GM19240 (cell line): ENCODE measurements at regions not wholly inside any gene's neighbourhood (a gene's known extent, or its start where the extent isn't known, plus 50 kb on each side); places are given as distances from the start of the nearest gene placed in this dataset.

Experiments used
- DNase-seq: peaks from one replicate; pipeline ENCODE4 v3.0.0; 2011; ENCODE audit warnings: low spot score; ENCODE audit not compliant: insufficient read length

GRCh38 chr12:41891226-41891625 is 253.4 kb downstream of the GXYLT1 start:
- DNase-seq, result no peak

- no peak for DNase-seq
Observed at GRCh38 chr12:41888285-41888684, 256.4 kb downstream of the GXYLT1 start.

DNA sequence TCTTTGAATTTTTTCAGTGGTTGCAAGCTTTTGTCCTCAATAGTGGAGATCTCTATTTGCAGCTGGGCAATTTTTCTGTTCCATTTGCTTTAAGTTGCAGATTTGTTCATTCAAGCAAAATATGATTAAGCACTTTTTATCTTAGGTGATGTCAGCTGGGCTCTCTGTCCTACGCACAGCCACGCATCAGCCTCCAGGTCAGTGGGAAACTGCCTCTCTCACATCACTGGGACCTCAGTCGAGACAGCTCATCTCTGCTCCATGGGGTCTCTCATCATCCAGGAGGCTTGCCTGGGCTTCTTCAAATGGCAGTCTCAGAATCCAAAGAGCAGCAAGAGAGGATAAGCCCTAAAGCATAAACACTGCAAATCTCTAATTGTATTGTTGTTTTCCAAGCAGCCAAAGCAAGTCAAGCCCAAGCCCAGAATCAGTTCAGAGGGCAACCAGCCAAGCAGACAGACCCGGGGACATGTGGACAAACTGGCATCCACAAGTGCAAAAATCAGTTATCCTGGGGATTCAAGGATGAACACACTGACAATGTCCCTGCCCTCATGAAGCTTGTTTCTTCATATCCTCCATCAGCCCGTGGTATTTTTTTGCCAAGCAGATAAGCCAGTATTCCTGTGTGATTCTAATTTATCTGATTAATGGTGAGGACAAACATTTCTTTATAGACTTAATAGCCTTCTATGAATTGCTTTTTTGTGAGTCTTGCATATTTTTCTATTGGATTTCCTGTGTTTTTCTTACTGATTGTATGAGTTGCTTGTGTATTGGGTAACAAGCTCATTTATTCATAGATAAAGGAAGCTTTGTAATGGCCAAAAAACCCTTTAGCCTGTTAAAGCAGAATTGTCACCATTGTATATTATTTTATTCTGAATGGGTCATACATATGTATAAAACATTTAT is 262.5 kb downstream of the GXYLT1 start:
- DNase-seq, result no peak

- no peak for DNase-seq
Observed at GRCh38 chr12:41869432-41869831, 275.2 kb downstream of the GXYLT1 start.

DNA sequence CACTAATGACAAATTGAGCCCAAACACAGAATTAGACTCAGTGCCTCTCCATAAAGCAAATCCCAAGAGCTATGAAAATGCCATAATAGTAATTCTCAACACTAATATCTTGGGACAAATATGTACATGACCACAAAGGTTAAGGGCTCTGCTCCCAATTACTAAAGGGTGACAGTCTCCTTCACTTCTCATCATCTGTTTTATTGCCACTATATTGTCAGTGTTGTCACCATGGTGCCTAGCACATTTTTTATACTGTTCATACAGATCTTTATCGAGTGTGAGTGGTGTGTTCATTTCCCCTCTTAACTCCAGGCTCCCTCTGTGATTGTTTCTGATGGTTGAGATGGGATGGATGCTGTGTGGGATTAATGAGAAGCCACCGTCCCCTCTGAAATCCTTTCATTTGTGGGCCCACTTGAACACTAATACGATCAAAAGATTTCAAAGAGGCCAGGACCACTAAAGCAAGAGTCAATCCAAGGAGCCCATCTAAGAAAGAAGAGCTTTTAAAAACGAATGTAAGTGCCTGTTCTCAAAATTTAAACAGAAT is 277.7 kb downstream of the GXYLT1 start:
- DNase-seq, result no peak

DNA sequence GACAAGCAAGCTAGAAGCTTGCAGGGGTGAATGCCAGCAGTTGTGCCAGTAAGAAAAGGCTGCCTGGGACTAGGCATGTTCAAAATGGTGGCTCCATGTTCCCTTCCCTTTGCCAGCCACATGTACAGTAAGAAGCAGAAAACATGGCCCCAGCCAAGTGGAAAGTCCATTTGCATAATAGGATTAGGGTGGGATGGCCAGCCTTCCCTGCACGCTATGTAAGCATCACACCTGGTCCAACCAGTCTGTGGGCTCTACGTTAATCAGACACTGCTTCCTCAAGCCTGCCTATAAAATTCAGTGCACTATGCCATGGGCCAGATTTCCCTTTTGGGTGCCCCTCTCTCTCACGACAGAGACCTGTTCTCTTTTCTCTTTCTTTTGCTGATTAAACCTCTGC is 288.4 kb downstream of the GXYLT1 start:
- DNase-seq, result no peak

- no peak for DNase-seq
Observed at GRCh38 chr12:41850046-41850445, 294.6 kb downstream of the GXYLT1 start.

- no peak for DNase-seq
Observed at GRCh38 chr12:41846718-41847117, 298.0 kb downstream of the GXYLT1 start.

DNA sequence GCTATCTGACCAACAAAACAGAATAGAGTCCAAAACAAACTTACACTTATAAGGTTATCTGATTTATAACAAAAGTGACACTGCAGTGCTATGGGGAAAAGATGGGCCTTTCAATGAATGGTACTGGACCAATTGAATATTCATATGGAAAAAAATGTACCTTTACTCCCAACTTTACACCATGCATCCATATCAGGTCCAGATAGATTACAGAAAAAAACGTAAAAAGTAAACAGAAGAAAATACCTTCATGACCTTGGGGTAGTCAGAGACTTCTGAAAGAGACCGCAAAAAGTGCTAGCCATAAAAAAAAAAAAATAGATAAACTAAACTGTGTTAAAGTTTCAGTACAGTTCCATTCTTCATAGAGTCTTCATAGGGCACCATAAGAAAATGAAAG is 308.3 kb downstream of the GXYLT1 start:
- no peak for DNase-seq

GRCh38 chr12:41835556-41835955 is 309.1 kb downstream of the GXYLT1 start:
- no peak for DNase-seq

DNA sequence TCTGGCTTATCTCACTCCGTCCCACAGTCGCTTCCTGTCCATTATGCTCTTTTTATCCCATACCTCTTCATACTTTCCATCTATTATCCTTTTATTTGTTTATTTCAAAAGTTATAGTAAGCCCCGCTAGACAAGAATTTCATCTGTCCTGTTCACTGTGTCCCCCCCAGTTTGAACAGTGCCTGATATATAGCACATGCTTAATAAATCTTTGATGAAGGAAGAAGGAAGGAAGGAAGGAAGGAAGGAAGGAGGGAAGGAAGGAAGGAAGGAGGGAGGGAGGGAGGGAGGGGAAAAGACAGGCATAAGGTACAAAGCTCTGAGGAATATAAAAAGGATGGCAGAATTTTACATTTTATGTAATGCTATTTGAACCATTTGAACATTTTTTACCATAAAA is 324.7 kb downstream of the GXYLT1 start:
- DNase-seq, result no peak

- DNase-seq, result no peak
Observed at GRCh38 chr12:41804026-41804425, 340.6 kb downstream of the GXYLT1 start.

DNA sequence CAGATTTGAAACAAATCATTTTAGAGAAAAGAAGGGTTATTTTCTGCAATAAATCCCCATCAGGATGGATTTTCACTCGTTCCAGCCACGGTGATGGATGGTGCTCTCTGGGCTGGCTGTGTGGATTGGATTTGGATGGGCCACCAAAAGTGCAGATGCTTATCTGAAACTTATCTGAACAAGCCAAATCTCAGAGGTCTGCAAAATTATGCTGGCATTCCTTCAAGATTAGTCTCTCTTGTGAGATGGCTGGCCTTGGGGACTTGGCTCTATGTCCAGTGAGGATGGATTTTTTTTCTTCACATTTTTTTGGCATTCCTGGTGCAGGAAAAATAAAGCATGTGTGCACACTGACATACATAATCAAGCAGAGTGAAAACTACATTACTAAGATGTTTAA is 341.9 kb downstream of the GXYLT1 start:
- DNase-seq, result no peak

GRCh38 chr12:41801261-41801660 is 343.4 kb downstream of the GXYLT1 start:
- DNase-seq, result no peak

DNA sequence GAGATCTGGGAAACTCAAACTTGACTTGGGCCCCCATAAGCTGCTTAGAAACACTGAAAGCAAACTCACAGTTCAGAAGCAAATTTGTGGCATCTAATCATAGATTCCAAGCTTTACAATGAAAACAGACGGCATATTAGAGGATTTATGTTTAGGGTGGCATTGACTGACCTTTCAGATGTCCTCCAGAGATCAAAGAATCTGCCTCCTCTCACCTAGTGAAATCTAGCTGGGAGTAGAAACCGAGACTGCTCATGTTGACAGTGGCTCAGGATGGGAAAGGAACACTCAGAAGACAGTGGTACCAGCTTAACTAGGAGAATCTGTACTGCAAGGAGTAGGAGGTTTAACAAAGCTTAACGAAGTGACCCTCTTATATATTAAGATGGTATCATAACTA is 345.0 kb downstream of the GXYLT1 start:
- no peak for DNase-seq

- no peak for DNase-seq
Observed at GRCh38 chr12:41795910-41796309, 348.8 kb downstream of the GXYLT1 start.

DNA sequence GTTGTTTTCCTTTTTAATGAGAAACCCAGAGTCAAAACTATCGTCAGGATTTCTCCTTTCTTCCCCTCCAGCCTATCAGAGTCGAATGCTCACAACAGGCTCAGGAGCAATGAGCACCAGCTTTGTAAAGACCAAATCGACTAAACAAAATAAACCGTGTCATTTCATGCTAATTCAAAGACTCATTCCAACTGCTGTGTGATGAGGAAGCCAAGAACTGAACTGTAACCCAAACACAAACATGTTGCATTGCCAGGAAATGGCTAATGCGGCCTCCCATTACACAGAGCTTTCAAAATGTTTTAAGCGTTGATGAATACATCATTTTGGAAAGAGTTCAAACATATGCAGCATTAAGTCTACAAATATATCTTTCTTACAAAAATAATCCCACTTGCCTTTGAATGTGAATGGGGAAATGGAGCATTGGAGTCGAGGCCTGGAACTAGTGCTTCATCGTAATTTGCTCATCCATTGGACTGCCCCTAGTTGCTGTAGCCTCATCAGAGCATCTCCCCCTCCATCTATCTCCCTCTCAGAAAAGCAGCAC is 349.5 kb downstream of the GXYLT1 start:
- no peak for DNase-seq

- no peak for DNase-seq
Observed at GRCh38 chr12:41794336-41794735, 350.3 kb downstream of the GXYLT1 start.

GRCh38 chr12:41784957-41785356 is 359.7 kb downstream of the GXYLT1 start:
- no peak for DNase-seq

DNA sequence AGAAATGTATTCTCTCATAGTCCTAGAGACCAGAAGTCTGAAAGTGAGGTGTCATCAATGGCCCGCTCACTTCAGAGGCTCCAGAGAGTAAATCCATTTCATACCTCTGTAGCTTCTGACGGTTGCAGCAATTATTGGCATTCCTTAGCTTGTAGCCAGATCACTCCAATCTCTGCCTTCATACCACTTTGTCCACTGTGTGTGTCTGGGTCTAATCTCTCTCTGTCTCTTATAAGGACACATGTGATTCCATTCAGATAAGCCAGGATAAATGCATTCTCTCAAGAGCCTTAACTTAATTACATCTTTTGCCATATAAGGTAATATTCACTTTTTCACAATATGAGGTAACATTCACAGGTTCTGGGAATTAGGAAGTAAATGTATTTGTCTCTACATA is 365.7 kb downstream of the GXYLT1 start:
- DNase-seq, result no peak

GRCh38 chr12:41777064-41777790 is 367.4 kb downstream of the GXYLT1 start:
- no peak for DNase-seq

DNA sequence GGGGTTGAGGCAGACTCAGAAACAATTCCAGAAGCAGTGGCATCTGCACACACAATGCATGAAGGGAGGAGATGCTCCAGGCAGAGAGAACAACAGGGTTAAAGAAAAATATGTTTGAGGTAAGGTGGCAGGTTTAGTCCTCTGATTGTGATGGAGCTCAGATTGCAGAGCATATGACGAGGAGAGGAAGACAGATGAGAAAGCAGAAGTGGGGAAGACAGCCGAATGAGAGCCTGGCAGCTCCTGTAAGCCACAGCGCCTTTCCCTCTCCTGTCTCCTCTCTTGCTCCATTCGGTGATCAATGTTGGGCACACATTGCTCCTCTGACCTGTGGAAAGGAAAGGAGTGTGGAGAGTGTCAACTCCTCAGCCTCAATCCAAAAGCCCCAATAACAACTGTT is 372.2 kb downstream of the GXYLT1 start:
- no peak for DNase-seq
